GM18861 (cell line): ENCODE measurements at regions not wholly inside any gene's neighbourhood (a gene's known extent, or its start where the extent isn't known, plus 50 kb on each side); places are given as distances from the start of the nearest gene placed in this dataset.
"Not testable (repeated sequence)": the region's sequence is repeated elsewhere in the genome, so short reads cannot be mapped to it uniquely, and the experiment has no call there.

ENCODE experiments used
- ATAC-seq: cut with Tn5 transposase; IDR thresholded peaks from one replicate; pipeline ENCODE4 v1.9.1; 2021; ENCODE audit not compliant: unreplicated experiment

GRCh38 chr4:29704059-29704458, 1016.1 kb upstream of the PCDH7 start:
- no peak for ATAC-seq

- ATAC-seq = no peak
These were observed 1011.7 kb upstream of the PCDH7 start for GRCh38 chr4:29708473-29708872.

GRCh38 chr4:29710519-29710918, 1009.6 kb upstream of the PCDH7 start:
- ATAC-seq = no peak

- no peak for ATAC-seq
These were observed 1008.9 kb upstream of the PCDH7 start for GRCh38 chr4:29711226-29711625.

DNA sequence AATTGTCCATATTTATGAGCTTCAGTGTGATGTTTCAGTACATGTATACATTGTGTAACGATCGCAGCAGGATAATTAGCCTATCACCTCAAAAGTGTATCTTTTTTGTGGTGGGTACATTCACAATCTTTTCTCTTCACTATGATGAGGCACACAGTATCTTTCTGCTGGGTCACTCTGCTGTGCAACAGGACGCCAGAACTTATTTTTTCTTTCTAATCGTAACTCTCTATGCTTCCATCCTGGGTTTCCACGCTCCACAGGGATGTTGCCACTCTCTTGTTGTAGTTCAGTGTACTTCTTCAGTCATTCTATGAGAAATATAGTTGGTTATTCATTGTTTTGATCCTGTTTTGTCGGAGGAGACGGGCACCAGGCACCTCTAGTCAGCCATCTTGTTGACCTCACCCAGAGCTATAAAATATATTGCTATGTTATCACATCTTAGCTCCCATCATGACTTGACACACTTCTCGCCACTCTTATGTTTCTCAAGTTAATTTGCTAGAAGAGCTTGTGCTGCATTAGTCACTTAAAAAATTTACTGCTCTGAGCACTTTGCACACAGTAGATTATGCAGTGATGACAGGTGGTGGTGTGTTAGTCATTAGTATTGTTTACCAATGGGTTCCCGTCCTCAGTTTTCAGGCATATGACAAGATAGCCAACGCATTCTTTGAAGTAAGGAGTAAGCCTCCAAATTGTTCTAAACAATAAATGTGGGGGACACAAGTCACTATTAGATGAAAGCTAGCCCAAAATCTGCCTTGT, 1002.7 kb upstream of the PCDH7 start:
- no peak for ATAC-seq

DNA sequence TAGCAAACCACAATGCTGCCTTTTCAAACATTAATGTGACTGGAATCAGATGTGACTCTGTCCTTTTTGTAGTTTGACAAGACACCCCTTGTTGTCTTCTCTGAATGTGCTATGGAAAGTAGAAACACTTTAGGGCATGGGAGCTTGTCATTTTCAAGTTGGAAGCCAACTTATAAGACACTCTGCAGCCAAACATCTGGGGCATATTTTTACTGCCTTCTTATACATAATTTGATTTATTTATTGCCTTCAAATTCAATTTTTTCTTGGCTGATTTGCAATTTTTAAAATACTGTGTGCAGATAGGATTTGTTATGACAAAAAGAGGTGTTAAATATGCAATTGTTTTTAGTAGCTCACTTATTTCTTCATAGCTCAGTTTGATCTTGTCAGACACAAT, 1002.0 kb upstream of the PCDH7 start:
- ATAC-seq = no peak

- ATAC-seq = no peak
These were observed 997.9 kb upstream of the PCDH7 start for GRCh38 chr4:29722253-29722652.

- ATAC-seq = no peak
These were observed 993.2 kb upstream of the PCDH7 start for GRCh38 chr4:29726938-29727337.

- ATAC-seq = no peak
These were observed 985.6 kb upstream of the PCDH7 start for GRCh38 chr4:29734343-29735213.

GRCh38 chr4:29756966-29757365, 963.2 kb upstream of the PCDH7 start:
- no peak for ATAC-seq

- no peak for ATAC-seq
These were observed 958.0 kb upstream of the PCDH7 start for GRCh38 chr4:29762151-29762550.

DNA sequence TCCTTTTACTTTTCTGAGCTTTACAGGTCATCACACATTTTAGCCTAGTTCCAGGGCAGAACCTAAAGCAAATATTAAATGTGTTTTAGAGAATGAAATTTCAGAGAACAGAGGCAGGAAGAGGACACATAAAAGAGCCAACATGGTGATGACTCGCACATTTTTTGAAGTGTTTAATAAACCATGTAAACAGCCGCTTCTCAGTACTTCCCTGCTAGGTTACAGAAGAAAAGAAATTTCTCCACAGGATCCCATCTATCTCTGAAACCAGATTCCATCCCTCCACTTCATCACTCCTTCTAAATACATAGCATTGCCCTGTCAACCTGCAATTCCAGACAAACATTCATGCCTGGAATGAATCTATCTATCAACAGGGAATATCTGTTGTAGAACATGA, 949.5 kb upstream of the PCDH7 start:
- no peak for ATAC-seq

GRCh38 chr4:29788123-29788522, 932.0 kb upstream of the PCDH7 start:
- ATAC-seq = not testable (repeated sequence)

- no peak for ATAC-seq
These were observed 914.9 kb upstream of the PCDH7 start for GRCh38 chr4:29805245-29805644.

DNA sequence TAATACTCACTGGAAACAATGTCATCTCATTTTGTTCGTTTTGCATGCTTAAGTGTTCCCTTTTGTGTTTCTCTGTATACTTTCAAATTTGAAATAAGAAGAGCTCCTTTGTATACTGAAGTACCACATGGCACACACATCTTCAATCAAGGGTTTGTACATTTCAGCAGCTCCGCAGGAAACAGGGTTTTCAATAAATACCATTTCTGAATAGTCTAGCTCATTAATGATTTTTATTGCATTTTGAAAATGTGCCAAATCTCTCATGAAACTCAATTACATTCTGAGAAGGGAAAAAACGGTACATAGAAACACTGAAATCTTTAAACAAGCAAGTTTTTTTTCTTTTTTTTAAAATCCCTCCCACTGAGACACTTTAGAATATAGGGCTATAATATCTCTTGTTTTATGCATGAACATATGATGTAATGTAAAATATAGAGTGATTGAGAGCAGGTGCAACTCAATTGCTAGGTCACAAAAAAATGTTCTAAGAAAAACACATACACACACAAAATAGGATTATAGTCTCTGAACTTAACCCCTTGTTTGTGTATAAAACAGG, 914.2 kb upstream of the PCDH7 start:
- no peak for ATAC-seq

DNA sequence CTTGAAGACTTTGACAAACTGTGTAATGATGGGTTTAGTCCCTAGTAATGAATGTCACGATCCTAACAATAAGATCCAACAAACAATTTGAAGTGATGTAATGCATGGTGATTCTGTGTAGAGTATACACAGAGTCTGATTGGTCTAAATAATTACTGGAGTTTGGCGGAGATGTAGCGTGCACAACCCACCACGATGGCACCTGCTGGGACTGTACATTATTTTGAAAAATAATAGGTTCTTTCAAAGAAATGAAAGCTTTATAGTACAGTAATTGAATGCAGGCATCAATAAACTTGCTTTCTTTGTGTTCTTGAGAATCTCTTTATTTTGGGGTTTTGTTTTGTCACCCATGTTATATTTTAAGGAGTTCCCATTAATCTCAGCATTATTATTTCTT, 902.2 kb upstream of the PCDH7 start:
- ATAC-seq = no peak

- ATAC-seq = no peak
These were observed 891.1 kb upstream of the PCDH7 start for GRCh38 chr4:29829067-29829466.

DNA sequence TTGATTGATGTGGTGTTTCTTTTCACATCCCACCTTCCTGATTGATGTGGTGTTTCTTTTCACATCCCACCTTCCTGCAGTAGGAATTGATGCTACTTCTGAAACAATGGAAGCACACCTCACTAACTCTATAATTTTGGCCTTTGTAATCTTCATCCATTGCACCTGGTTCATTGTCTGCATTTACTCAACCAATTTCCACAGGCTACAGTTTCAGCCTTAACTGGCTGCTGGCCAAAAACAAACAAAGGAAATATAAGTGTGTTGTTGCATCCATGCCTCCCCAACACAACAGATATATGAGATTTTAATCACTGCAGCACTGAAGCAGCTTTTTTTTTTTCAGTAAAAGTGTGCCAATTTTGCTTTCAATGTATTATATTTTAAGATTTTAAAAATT, 867.6 kb upstream of the PCDH7 start:
- no peak for ATAC-seq

- ATAC-seq = no peak
These were observed 866.3 kb upstream of the PCDH7 start for GRCh38 chr4:29853833-29854232.

- ATAC-seq = no peak
These were observed 858.9 kb upstream of the PCDH7 start for GRCh38 chr4:29861307-29861706.

DNA sequence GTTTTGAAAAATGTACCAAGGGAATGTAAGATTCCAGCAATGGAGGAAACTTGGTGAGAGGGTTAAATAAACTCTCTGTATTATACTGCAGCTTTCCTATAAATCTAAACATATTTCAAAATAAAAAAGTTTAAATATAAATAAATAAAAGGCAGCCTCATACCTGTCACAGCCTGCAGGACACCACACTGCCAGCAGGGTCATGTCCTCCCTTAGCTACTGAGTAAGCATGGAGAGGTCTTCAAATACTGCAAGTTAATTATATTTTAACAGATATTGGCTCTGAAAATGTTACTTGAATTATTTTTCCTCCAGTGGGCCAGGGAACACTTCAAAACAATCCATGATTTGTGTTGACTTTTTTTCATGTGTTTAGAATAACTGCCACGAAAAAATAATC, 852.8 kb upstream of the PCDH7 start:
- no peak for ATAC-seq

- no peak for ATAC-seq
These were observed 819.8 kb upstream of the PCDH7 start for GRCh38 chr4:29900336-29900735.
